GM23338 (cell line): ENCODE measurements at regions not wholly inside any gene's neighbourhood (a gene's known extent, or its start where the extent isn't known, plus 50 kb on each side); places are given as distances from the start of the nearest gene placed in this dataset.
A peak's percentile ranks its signal among the peaks of the same experiment; 100 is the strongest.

Experiments used
- ATAC-seq: fragments of 200-7000 bp; cut with Tn5 transposase; 3 replicates; pipeline ENCODE4 v1.9.1; 2020
- DNase-seq: peaks from one replicate; pipeline ENCODE4 v3.0.0-alpha.2; 2015; ENCODE audit warnings: low spot score
- H2AFZ ChIP-seq: fragments of 200-600 bp; sonication (generic); 2 replicates; pipeline ENCODE4 v1.8.0; 2016; ENCODE audit warnings: antibody characterized with exemption, mild to moderate bottlenecking, moderate library complexity
- H3F3A ChIP-seq: fragments of 200-600 bp; sonication (generic); replicated peaks from 2 replicates; pipeline ENCODE4 v1.8.0; 2017; ENCODE audit warnings: antibody characterized with exemption, mixed run types, low read depth
- H3K27ac ChIP-seq: fragments of 200-600 bp; sonication (generic); 2 replicates; pipeline ENCODE4 v1.6.1; 2016; ENCODE audit warnings: low read depth
- H3K27me3 ChIP-seq: fragments of 200-600 bp; sonication (generic); 2 replicates; pipeline ENCODE4 v1.8.0; 2016; ENCODE audit warnings: mild to moderate bottlenecking, mixed run types, moderate library complexity; ENCODE audit not compliant: insufficient read depth
- H3K36me3 ChIP-seq: fragments of 200-600 bp; sonication (generic); 2 replicates; pipeline ENCODE4 v1.8.0; 2016; ENCODE audit warnings: mild to moderate bottlenecking; ENCODE audit not compliant: insufficient read depth
- H3K4me1 ChIP-seq: fragments of 200-600 bp; sonication (generic); 2 replicates; pipeline ENCODE4 v1.8.0; 2016; ENCODE audit warnings: mild to moderate bottlenecking, moderate library complexity; ENCODE audit not compliant: insufficient read depth
- H3K4me2 ChIP-seq: fragments of 200-600 bp; sonication (generic); 2 replicates; pipeline ENCODE4 v1.7.1; 2017; ENCODE audit warnings: mixed run types
- H3K4me3 ChIP-seq: fragments of 200-600 bp; sonication (generic); 2 replicates; pipeline ENCODE4 v1.6.1; 2016; ENCODE audit warnings: mixed run types
- H3K79me2 ChIP-seq: fragments of 200-600 bp; sonication (generic); replicated peaks from 2 replicates; pipeline ENCODE4 v1.8.0; 2017; ENCODE audit warnings: mild to moderate bottlenecking; ENCODE audit not compliant: insufficient read depth
- H3K9me2 ChIP-seq: fragments of 200-600 bp; sonication (generic); 2 replicates; pipeline ENCODE4 v1.8.0; 2017; ENCODE audit not compliant: insufficient read depth
- H4K20me1 ChIP-seq: fragments of 200-600 bp; sonication (generic); replicated peaks from 2 replicates; pipeline ENCODE4 v1.8.0; 2017; ENCODE audit warnings: mild to moderate bottlenecking; ENCODE audit not compliant: insufficient read depth
- H3K27ac Mint-ChIP-seq: 2 replicates; pipeline ENCODE4 v1.8.0; 2020; ENCODE audit warnings: inconsistent platforms, mild to moderate bottlenecking, moderate library complexity, mixed read lengths
- H3K27me3 Mint-ChIP-seq: 3 replicates; pipeline ENCODE4 v1.8.0; 2022; ENCODE audit warnings: low read depth, mild to moderate bottlenecking, moderate library complexity, mixed read lengths, inconsistent platforms; ENCODE audit not compliant: insufficient read depth, poor library complexity
- H3K36me3 Mint-ChIP-seq: 3 replicates; pipeline ENCODE4 v1.8.0; 2021; ENCODE audit warnings: low read depth, mild to moderate bottlenecking, inconsistent platforms, moderate library complexity, mixed read lengths
- H3K4me1 Mint-ChIP-seq: 3 replicates; pipeline ENCODE4 v1.8.0; 2020; ENCODE audit warnings: mild to moderate bottlenecking, inconsistent platforms, mixed read lengths
- H3K4me3 Mint-ChIP-seq: 3 replicates; pipeline ENCODE4 v1.8.0; 2021; ENCODE audit warnings: moderate library complexity, mild to moderate bottlenecking, inconsistent platforms, mixed read lengths
- H3K9me3 Mint-ChIP-seq: 3 replicates; pipeline ENCODE4 v1.8.0; 2020; ENCODE audit warnings: moderate library complexity, mild to moderate bottlenecking, inconsistent platforms, mixed read lengths
- CTCF ChIP-seq, 2 experiments: fragments of 200-600 bp in 1 of 2; sonication (generic) in 1 of 2; conservative IDR thresholded peaks; 2 replicates each; pipeline versions ENCODE4 v1.5.1 to v1.6.1; 2016 to 2017; ENCODE audit warnings: antibody characterized with exemption in 2 of 2, low read depth in 2 of 2, mild to moderate bottlenecking in 2 of 2, moderate library complexity in 1 of 2
- ETS1 ChIP-seq: IDR thresholded peaks from 2 replicates; pipeline ENCODE4 v1.6.1; 2016; ENCODE audit warnings: antibody characterized with exemption
- JUNB ChIP-seq: IDR thresholded peaks from one replicate; pipeline ENCODE4 v1.6.1; 2016; ENCODE audit warnings: antibody characterized with exemption; ENCODE audit not compliant: unreplicated experiment
- REST ChIP-seq: IDR thresholded peaks from one replicate; pipeline ENCODE4 v1.6.1; 2018; ENCODE audit warnings: antibody characterized with exemption; ENCODE audit not compliant: unreplicated experiment
- STAT1 ChIP-seq: IDR thresholded peaks from one replicate; pipeline ENCODE4 v1.6.1; 2016; ENCODE audit warnings: antibody characterized with exemption; ENCODE audit not compliant: unreplicated experiment
- ZNF331 ChIP-seq: fragments of 250-450 bp; sonication (Bioruptor Pico); IDR thresholded peaks from 2 replicates; pipeline ENCODE4 v1.5.0; 2020; ENCODE audit warnings: low read depth, mild to moderate bottlenecking, moderate library complexity

- Histone ChIP-seq H3F3A (no peaks in the 10 kb centered on the region), H3K9me2 (no peaks in the 10 kb centered on the region), H4K20me1 (no peaks in the 10 kb centered on the region), H3K36me3 (no peaks in the 10 kb centered on the region), H3K4me2 (peak overlapping the region; percentile 60; the same call in 1 of the 2 replicates), H3K27me3 (no peaks in the 10 kb centered on the region), H3K27ac (no peak overlapping the region; the same call in 1 of the 2 replicates), H3K4me3 (no peak overlapping the region), H3K79me2 (no peaks in the 10 kb centered on the region), H2AFZ (peak overlapping the region; percentile 98), H3K4me1 (peaks cover 11% of the 10 kb centered on the region)
- no peak overlapping the region for H3K4me3 Mint-ChIP-seq
- H3K27ac Mint-ChIP-seq, result peak overlapping the region; percentile 43; the same call in 1 of the 2 replicates
- H3K4me1 Mint-ChIP-seq, result peaks cover 18% of the 10 kb centered on the region
- H3K36me3 Mint-ChIP-seq, result no peaks in the 10 kb centered on the region
- DNase-seq (peak; percentile 53), ATAC-seq (peak; percentile 74)
- H3K9me3 Mint-ChIP-seq, result no peaks in the 10 kb centered on the region
- no peak for TF ChIP-seq JUNB
- TF ChIP-seq ETS1, result no peak
- TF ChIP-seq CTCF (conservative IDR thresholded peaks at IDR 0.05; ENCODE audit: low read depth in 2 of 2), result peak in 1 of 2 experiments; percentile 45; a peak in 2 of 4 replicates
- TF ChIP-seq REST, result no peak
- TF ChIP-seq STAT1, result no peak
- no peak for TF ChIP-seq ZNF331 (CRISPR knock-in tag)
- H3K27me3 Mint-ChIP-seq, result no peaks in the 10 kb centered on the region
Measured at GRCh38 chr5:159442206-159442850, 112.0 kb upstream of the IL12B start.

- TF ChIP-seq CTCF (conservative IDR thresholded peaks at IDR 0.05; ENCODE audit: low read depth in 2 of 2) (peak; percentile 43 to 70), JUNB (no peak)
- Histone ChIP-seq H3K4me1 (peaks cover 11% of the 10 kb centered on the region), H3K27ac (no peak overlapping the region), H2AFZ (no peak overlapping the region), H3F3A (no peaks in the 10 kb centered on the region), H3K79me2 (no peaks in the 10 kb centered on the region), H3K9me2 (no peaks in the 10 kb centered on the region), H3K4me2 (no peak overlapping the region), H3K4me3 (no peak overlapping the region), H3K36me3 (no peaks in the 10 kb centered on the region), H3K27me3 (no peaks in the 10 kb centered on the region), H4K20me1 (no peaks in the 10 kb centered on the region)
- no peaks in the 10 kb centered on the region for H3K36me3 Mint-ChIP-seq
- DNase-seq, result peak; percentile 66
- no peak overlapping the region for H3K4me3 Mint-ChIP-seq
- H3K9me3 Mint-ChIP-seq, result no peaks in the 10 kb centered on the region
- ATAC-seq, result peak; percentile 23; the same call in 2 of the 3 replicates
- H3K27me3 Mint-ChIP-seq, result no peaks in the 10 kb centered on the region
- H3K27ac Mint-ChIP-seq, result no peak overlapping the region; the same call in 1 of the 2 replicates
- H3K4me1 Mint-ChIP-seq, result peaks cover 18% of the 10 kb centered on the region
Measured at GRCh38 chr5:159444441-159445082, 114.3 kb upstream of the IL12B start.
